IgD-negative memory B cell (primary cell): ENCODE measurements at regions not wholly inside any gene's neighbourhood (a gene's known extent, or its start where the extent isn't known, plus 50 kb on each side); places are given as distances from the start of the nearest gene placed in this dataset.
"Not testable (repeated sequence)": the region's sequence is repeated elsewhere in the genome, so short reads cannot be mapped to it uniquely, and the experiment has no call there.

ENCODE experiments used
- H3K27ac Mint-ChIP-seq, 3 donors: one replicate each; pipeline ENCODE4 v1.8.0; 2020 to 2022; ENCODE audit warnings: mild to moderate bottlenecking in 3 of 3, mixed read lengths in 3 of 3, moderate library complexity in 1 of 3
- H3K27me3 Mint-ChIP-seq: one replicate; pipeline ENCODE4 v1.8.0; 2021; ENCODE audit warnings: mixed read lengths
- H3K36me3 Mint-ChIP-seq: one replicate; pipeline ENCODE4 v1.8.0; 2020; ENCODE audit warnings: mild to moderate bottlenecking, mixed read lengths
- H3K4me1 Mint-ChIP-seq, 3 donors: one replicate each; pipeline ENCODE4 v1.8.0; 2020 to 2022; ENCODE audit warnings: mixed read lengths in 3 of 3, mild to moderate bottlenecking in 1 of 3
- H3K4me3 Mint-ChIP-seq, 4 donors: one replicate each; pipeline ENCODE4 v1.8.0; 2020 to 2022; ENCODE audit warnings: mild to moderate bottlenecking in 4 of 4, mixed read lengths in 4 of 4, moderate library complexity in 3 of 4
- H3K9me3 Mint-ChIP-seq, 3 donors: one replicate each; pipeline ENCODE4 v1.8.0; 2020 to 2021; ENCODE audit warnings: mixed read lengths in 3 of 3, mild to moderate bottlenecking in 1 of 3

DNA sequence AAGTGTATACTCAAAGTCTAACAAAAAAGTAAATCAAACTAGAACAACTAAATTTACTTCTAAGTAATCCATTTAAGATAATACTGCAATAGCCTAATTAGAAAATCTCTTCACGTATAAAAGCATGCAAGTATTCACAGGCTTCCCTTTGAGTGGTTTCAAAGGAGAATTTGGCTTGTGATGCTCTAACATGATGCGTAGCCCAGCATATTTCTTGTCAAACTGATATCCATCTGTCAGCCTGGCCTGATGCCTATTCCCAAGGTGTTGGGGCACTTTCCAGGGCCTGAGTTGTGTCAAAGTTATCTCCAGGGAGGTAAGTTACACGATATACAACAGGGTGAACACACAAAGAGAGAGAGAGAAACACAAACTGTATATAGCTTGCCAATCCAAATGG, 287.0 kb upstream of the MAGEB18 start:
- Mint-ChIP-seq H3K36me3 (peaks cover 2% of the 10 kb centered on the region), H3K4me1 (no peaks in the 10 kb centered on the region), H3K9me3 (peaks cover 0 to 1% (median 0%) of the 10 kb centered on the region in 3 donors), H3K4me3 (no peak overlapping the region), H3K27ac (no peak overlapping the region), H3K27me3 (no peaks in the 10 kb centered on the region)

DNA sequence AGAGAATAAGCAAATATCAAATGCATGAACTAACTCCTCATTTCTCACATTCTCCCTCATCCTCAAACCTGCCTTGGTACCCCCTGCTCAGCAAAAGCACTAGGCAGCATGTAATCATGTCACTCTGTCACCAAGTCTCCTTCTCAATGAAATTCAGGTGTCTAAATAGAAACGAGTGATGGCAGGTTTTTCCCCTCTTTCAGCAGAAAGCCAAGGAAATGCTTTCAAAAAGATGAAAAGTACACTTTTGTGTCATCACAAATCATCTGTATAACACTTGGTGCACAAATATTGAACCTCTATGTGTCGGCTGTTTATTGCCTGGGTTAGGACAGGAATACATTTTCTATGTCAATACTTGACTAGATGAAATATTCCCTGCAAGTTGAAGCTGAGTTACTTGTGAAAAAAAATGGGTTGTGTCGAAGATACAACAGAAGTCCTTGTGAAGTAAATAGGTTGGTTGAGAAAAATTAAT, 285.1 kb upstream of the MAGEB18 start:
- Mint-ChIP-seq H3K36me3 (peaks cover 2% of the 10 kb centered on the region), H3K27ac (no peak overlapping the region)

DNA sequence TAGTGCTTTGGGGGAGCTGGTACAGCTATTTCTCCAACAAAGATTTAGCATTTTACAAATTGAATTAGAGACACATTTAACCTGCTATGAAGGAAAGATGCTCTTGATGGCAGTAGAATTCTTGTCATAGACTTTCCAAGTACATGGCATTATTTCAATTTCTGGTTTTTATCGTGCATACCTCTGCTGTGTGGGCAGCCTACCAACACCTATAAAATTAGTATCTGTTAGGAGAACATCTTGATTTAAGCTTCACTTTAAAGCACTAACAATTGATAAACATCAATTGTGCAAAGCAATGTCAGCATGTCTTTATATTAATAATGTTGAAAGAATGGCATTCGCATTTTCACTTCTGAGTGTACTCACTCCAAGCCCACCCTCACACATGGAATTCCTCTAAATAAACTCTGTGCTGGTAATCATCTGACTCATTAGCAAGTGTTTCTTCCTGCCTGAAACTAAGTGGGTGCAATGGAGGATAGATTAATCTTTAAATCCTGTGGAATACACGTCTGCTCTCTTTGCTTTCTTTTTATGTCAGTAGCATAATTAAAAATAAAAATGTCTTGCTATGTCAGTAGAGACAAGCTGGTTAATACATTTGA, 279.8 kb upstream of the MAGEB18 start:
- no peaks in the 10 kb centered on the region for H3K4me1 Mint-ChIP-seq
- H3K27me3 Mint-ChIP-seq, result no peaks in the 10 kb centered on the region
- peaks cover 0 to 7% (median 2%) of the 10 kb centered on the region in 3 donors for H3K9me3 Mint-ChIP-seq
- H3K27ac Mint-ChIP-seq, result no peak overlapping the region
- H3K4me3 Mint-ChIP-seq, result no peak overlapping the region
- no peaks in the 10 kb centered on the region for H3K36me3 Mint-ChIP-seq

More for the DNA sequence above, 285.1 kb upstream of the MAGEB18 start:
- Mint-ChIP-seq H3K27me3 (no peaks in the 10 kb centered on the region), H3K9me3 (peaks cover 0 to 1% (median 0%) of the 10 kb centered on the region in 3 donors), H3K4me3 (no peak overlapping the region), H3K4me1 (no peaks in the 10 kb centered on the region)

DNA sequence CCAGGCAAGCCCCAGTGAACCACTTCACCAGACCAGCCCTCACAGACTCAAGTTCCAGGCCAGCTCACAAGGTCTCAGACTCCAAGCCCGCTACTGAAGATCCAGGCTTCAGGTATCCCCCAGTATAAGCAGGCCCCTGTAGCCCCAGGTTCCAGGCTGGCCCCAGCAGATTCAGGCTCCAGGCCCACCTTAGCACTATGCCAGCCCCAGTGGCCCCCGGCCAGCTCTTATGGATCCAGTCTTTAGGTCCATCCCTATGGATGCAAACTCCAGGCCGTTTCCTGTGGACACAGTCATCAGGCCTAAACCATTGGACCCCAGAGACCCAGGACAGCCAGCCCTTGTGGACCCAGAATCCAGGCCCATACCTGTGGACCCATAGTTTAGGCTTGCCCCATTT, 277.8 kb upstream of the MAGEB18 start:
- Mint-ChIP-seq H3K4me3 (no peak overlapping the region), H3K27me3 (no peaks in the 10 kb centered on the region), H3K36me3 (no peaks in the 10 kb centered on the region), H3K9me3 (peaks cover 0 to 7% (median 2%) of the 10 kb centered on the region in 3 donors), H3K4me1 (no peaks in the 10 kb centered on the region), H3K27ac (no peak overlapping the region)

DNA sequence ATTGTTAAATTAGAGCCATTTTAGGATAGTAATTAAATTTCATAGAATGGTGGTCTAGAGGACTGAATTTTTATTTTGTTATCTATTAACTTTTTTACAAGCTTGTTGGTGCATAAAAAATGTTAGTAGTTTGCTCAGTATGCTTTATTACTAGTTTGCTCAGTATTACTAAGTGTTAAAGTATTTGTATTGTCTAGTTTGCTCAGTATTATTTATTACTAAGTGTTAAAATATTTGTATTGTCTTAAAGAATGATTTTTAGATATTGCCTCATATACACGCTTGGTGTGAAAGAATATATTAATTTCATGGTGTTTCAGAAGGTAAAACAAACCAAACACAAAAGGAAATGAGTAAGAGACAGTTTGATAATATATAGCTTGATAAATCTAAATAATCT, 268.4 kb upstream of the MAGEB18 start:
- no peaks in the 10 kb centered on the region for H3K4me1 Mint-ChIP-seq
- H3K4me3 Mint-ChIP-seq, result no peak overlapping the region
- H3K27ac Mint-ChIP-seq, result no peak overlapping the region
- H3K9me3 Mint-ChIP-seq, result peaks cover 0 to 9% (median 3%) of the 10 kb centered on the region in 3 donors
- no peaks in the 10 kb centered on the region for H3K36me3 Mint-ChIP-seq
- no peaks in the 10 kb centered on the region for H3K27me3 Mint-ChIP-seq

DNA sequence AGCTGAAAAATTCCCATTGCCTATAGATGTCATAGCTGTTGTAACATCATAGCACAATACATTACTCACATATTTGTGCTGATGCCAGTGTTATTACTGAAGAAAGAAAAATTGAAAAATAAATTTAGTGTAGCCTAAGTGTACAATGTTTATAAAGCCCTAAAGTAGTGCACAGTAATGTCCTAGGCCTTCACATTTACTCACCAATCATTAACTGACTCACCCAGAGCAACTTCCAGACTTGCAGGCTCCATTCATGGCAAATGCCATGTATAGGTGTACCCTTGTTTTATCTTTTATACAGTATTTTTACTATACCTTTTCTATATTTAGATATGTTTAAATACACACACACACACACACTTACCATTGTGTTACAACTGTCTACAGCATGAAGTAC, 265.4 kb upstream of the MAGEB18 start:
- Mint-ChIP-seq H3K4me3 (no peak overlapping the region), H3K27me3 (no peaks in the 10 kb centered on the region), H3K4me1 (no peaks in the 10 kb centered on the region), H3K27ac (no peak overlapping the region), H3K36me3 (no peaks in the 10 kb centered on the region), H3K9me3 (peaks cover 2 to 9% (median 6%) of the 10 kb centered on the region in 3 donors)

DNA sequence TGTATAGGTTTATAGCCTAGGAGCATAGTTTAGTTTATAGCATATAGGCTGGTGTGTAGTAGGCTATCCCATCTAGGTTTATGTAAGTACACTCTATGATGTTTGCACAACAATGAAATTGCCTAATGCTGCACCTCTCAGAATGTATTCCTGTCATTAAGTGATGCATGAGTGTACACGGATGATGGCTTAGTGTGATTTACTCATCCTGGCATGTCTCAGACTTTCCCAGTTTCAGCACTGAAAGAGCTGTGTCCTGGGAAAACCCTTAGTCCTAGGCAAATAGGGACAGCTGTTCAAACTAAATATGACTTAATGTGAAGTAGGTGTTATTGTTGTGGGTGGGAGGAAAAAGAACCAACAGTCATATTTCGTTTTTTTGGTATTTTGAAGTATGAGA, 264.9 kb upstream of the MAGEB18 start:
- Mint-ChIP-seq H3K36me3 (no peaks in the 10 kb centered on the region), H3K27ac (no peak overlapping the region), H3K4me1 (no peaks in the 10 kb centered on the region), H3K27me3 (no peaks in the 10 kb centered on the region), H3K4me3 (no peak overlapping the region), H3K9me3 (peaks cover 2 to 8% (median 6%) of the 10 kb centered on the region in 3 donors)

DNA sequence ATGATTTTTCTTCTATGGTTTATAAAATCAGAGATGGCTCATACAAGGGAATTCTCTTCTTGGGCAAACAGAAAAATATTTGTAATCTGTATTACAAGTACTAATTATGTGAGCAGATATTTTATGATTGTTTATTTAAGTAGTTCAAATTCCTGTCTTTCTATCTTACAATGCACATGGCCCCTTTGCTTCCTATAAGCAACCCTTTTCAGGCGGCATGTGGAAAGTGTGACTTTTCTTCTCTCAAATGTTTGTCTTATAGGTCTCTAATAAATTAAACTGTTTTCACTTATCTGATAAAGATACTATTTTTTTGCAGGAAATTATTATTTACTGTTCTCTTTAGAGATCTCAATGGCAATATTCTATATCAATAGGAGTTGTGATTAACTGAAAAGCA, 259.3 kb upstream of the MAGEB18 start:
- Mint-ChIP-seq H3K27ac (no peak overlapping the region), H3K36me3 (no peaks in the 10 kb centered on the region), H3K4me1 (peaks cover 0 to 2% (median 0%) of the 10 kb centered on the region in 3 donors), H3K27me3 (no peaks in the 10 kb centered on the region), H3K9me3 (peaks cover 2 to 6% (median 5%) of the 10 kb centered on the region in 3 donors), H3K4me3 (no peak overlapping the region)

DNA sequence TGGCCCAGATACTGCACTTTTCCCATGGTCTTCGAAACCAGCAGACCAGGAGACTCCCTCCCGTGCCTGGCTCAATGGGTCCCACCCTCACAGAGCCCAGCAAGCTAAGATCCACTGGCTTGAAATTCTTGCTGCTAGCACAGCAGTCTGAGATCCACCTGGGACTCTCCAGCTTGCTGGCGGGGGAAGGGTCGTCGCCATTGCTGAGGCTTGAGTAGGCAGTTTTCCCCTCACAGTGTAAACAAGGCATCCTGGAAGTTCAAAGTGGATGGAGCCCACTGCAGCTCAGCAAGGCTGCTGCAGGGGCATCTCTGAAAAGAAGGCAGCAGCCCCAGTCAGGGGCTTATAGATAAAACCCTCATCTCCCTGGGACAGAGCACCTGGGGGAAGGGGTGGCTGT, 255.6 kb upstream of the MAGEB18 start:
- not testable (repeated sequence) for H3K27ac Mint-ChIP-seq, H3K36me3 Mint-ChIP-seq, H3K4me1 Mint-ChIP-seq, H3K4me3 Mint-ChIP-seq, H3K9me3 Mint-ChIP-seq, H3K27me3 Mint-ChIP-seq

DNA sequence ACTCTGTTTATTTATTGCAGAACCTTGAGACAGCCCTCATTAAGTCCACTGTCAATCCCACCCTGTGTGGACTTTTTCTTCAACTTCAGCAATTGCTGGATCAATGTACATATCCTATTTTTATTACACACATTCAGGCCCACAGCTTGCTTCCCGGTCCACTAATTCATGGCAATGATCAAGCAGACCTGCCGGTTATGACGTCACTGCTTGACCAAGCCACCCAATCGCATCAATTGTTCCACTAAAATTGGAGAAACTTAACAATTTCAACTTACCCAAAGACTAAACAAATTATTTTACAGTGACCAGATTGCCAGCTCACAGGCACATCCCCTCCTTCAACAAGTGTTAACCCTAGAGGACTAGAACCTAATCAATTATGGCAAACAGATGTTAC, 240.4 kb upstream of the MAGEB18 start:
- Mint-ChIP-seq H3K27me3 (no peaks in the 10 kb centered on the region), H3K9me3 (peaks cover 0 to 17% (median 2%) of the 10 kb centered on the region in 3 donors), H3K27ac (no peak overlapping the region), H3K36me3 (no peaks in the 10 kb centered on the region), H3K4me1 (no peaks in the 10 kb centered on the region), H3K4me3 (no peak overlapping the region)

DNA sequence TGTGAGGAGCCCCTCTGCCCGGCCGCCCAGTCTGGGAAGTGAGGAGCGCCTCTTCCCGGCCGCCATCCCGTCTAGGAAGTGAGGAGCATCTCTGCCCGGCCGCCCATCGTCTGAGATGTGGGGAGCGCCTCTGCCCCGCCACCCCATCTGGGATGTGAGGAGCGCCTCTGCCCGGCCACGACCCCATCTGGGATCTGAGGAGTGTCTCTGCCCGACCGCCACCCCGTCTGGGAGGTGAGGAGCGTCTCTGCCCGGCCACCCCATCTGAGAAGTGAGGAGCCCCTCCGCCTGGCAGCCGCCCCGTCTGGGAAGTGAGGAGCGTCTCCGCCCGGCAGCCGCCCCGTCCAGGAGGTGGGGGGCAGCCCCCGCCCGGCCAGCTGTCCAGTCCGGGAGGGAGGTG, 232.4 kb upstream of the MAGEB18 start:
- not testable (repeated sequence) for H3K27ac Mint-ChIP-seq

DNA sequence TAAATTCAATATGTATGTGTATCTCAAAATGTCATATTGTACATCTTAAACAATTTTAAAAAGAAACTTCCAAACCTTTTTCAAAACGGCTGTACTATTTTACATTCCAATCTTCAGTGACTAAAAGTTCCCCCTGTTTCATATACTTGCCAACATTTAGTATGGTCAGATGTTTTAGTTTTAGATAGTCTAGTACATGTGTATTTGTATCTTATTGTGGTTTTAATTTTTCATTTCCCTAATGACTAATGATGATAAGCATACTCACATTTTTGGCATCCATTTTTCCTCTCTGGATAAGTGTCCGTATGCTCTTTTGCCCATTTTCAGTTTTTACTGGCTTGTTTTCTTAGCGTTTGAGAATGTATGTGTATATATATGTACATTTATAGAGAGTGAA, 212.2 kb upstream of the MAGEB18 start:
- peaks cover 0 to 1% (median 0%) of the 10 kb centered on the region in 3 donors for H3K9me3 Mint-ChIP-seq
- no peak overlapping the region for H3K27ac Mint-ChIP-seq

More for the DNA sequence above, 232.4 kb upstream of the MAGEB18 start:
- H3K27me3 Mint-ChIP-seq, H3K4me1 Mint-ChIP-seq, H3K4me3 Mint-ChIP-seq, H3K36me3 Mint-ChIP-seq: not testable (repeated sequence)
- peaks cover 3 to 13% (median 4%) of the 10 kb centered on the region in 3 donors for H3K9me3 Mint-ChIP-seq

DNA sequence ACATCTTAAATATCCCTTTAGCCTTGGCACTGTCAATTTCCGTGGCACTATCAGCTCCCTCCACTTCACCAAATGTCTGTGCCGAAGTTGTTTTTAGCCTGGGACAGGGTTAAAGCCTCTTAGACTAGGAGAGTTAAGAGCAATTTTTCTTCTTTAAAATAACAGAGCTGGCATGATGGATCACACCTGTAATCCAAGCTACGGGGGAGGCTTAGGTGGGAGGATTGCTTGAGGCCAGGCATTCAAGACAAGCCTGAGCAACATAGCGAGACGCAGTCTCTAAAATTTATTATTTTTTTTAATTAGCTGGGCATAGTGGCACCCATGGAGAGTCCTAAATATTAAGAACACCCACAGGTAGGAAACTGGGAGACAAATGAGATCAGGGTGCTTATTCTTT, 209.8 kb upstream of the MAGEB18 start:
- Mint-ChIP-seq H3K4me3 (no peak overlapping the region), H3K27ac (no peak overlapping the region), H3K27me3 (no peaks in the 10 kb centered on the region), H3K9me3 (peaks cover 0 to 3% (median 0%) of the 10 kb centered on the region in 3 donors), H3K36me3 (no peaks in the 10 kb centered on the region), H3K4me1 (no peaks in the 10 kb centered on the region)

More for the DNA sequence above, 212.2 kb upstream of the MAGEB18 start:
- Mint-ChIP-seq H3K4me1 (no peaks in the 10 kb centered on the region), H3K27me3 (no peaks in the 10 kb centered on the region), H3K4me3 (no peak overlapping the region), H3K36me3 (no peaks in the 10 kb centered on the region)

DNA sequence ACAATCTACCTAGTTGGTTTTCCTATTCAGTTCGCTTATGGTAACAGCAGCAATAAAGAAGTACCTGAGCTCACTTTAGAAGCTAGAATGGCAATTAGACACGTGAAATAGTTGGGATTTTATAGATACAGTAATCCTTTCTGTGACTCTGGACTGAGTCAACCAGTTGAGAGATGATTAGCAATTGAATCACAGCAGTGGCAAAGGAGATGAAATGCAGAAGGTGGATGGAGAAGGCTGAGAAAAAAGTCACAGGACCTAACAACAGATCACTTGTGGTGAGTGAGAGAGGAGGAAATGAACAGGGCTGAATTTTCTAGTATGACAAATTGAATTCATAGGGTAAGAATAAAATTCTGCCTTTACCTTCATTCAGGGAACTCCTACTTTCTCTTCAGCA, 197.1 kb upstream of the MAGEB18 start:
- no peak overlapping the region for H3K27ac Mint-ChIP-seq
- H3K4me1 Mint-ChIP-seq, result no peaks in the 10 kb centered on the region
- H3K36me3 Mint-ChIP-seq, result no peaks in the 10 kb centered on the region
- H3K9me3 Mint-ChIP-seq, result peaks cover 1 to 12% (median 8%) of the 10 kb centered on the region in 3 donors
- H3K27me3 Mint-ChIP-seq, result no peaks in the 10 kb centered on the region
- no peak overlapping the region for H3K4me3 Mint-ChIP-seq

DNA sequence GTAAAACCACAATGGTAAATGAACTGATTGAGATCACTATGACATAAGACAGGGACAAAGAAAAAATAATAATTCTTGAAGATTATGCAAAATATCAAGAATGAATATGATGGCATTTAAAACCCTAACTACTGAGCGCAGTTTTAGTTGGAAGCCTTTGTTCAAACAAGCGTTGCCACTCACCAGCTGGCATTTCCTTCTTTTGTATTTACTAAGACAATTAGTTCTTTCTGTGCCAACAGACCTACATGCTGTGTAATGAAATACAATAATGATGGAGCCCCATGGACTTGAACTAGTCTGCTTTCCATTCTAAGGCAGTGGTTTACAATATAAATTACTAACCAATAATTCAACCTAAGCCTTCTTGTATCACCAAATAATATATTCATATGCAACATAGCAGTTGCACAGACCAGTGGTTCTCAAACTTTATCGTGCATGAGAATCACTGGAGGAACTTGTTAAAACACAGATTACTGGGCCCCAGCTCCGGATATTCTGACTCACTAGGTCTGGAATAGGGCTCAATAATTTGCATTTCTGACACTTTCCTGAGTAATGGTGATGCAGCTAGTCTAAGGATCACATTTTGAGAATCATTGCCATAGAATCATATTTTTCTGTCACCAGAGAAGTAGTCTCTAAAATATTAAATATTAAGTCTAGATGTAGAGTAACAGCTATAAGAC, 196.4 kb upstream of the MAGEB18 start:
- Mint-ChIP-seq H3K9me3 (peaks cover 1 to 12% (median 10%) of the 10 kb centered on the region in 3 donors), H3K27me3 (no peaks in the 10 kb centered on the region), H3K4me1 (no peaks in the 10 kb centered on the region), H3K36me3 (no peaks in the 10 kb centered on the region), H3K27ac (no peak overlapping the region), H3K4me3 (no peak overlapping the region)

DNA sequence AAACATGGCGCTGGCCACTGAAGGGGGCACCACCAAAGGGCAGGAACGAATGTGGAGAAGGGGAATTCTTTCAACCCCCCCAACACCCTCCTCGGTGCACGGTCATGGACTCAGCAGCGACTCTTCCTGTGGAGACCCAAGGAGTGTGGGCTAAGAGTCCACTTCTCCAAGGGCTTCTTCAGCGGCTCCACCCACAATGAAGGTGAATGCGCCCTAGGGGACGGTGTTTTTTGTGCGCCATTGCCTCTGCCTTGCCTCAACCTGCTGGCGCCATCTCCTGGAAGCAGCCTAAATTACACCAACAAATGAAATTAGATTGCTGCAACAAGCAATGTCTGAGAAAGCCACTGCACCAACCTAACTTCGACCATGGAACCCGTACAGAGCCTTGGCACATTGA, 169.2 kb upstream of the MAGEB18 start:
- H3K27me3 Mint-ChIP-seq, result no peaks in the 10 kb centered on the region
- no peaks in the 10 kb centered on the region for H3K36me3 Mint-ChIP-seq

More for the DNA sequence above, 169.2 kb upstream of the MAGEB18 start:
- Mint-ChIP-seq H3K4me3 (no peak overlapping the region), H3K9me3 (peaks cover 7 to 13% (median 8%) of the 10 kb centered on the region in 3 donors), H3K4me1 (no peaks in the 10 kb centered on the region), H3K27ac (no peak overlapping the region)
